AG04449 (cell line): ENCODE measurements at regions not wholly inside any gene's neighbourhood (a gene's known extent, or its start where the extent isn't known, plus 50 kb on each side); places are given as distances from the start of the nearest gene placed in this dataset.

ENCODE experiments used
- CTCF ChIA-PET: fragments of 350-600 bp; formaldehyde crosslinking; extraction: SDS; loops from one replicate; lab custom pipeline; 2021; ENCODE audit warnings: antibody characterized with exemption; lab: Yijun Ruan, JAX
- POLR2A ChIA-PET: fragments of 400-600, 350-600 bp; formaldehyde crosslinking; extraction: SDS; loops from one replicate; lab custom pipeline; 2020; ENCODE audit warnings: antibody characterized with exemption, inconsistent platforms; lab: Yijun Ruan, JAX
- DNase-seq: peaks from one replicate; pipeline ENCODE4 v3.0.0-alpha.2; 2010; ENCODE audit warnings: low read depth, low spot score
- H3K4me3 ChIP-seq: 2 replicates; pipeline ENCODE4 v1.5.1; 2011; ENCODE audit warnings: low read depth, mild to moderate bottlenecking, control low read depth, low read length
- CTCF ChIP-seq: IDR thresholded peaks from one replicate; pipeline ENCODE4 v1.5.1; 2011; ENCODE audit warnings: mild to moderate bottlenecking, moderate library complexity, low read length, control low read depth, inconsistent platforms; ENCODE audit not compliant: insufficient read depth; ENCODE audit errors: missing control alignments

GRCh38 chr4:140300271-140300970, 73.0 kb upstream of the SCOC start:
- DNase-seq: peak; percentile 29
- TF ChIP-seq CTCF: no peak
- no peak overlapping the region for H3K4me3 ChIP-seq
- ChIA-PET CTCF (no interaction called here), POLR2A (interaction anchor here (1.4 kb wide), 1 partner anchor 9 kb away, joined by 4 read pairs; no protein-coding TSS in a partner anchor)

- no peak overlapping the region for H3K4me3 ChIP-seq
- ChIA-PET CTCF (interaction anchor here (0.9 to 1.3 kb wide), 3 partner anchors 11 to 62 kb away, joined by 3 to 4 read pairs (median 3); no protein-coding TSS in a partner anchor), POLR2A (no interaction called here)
- no peak for TF ChIP-seq CTCF
- DNase-seq: no peak
These were observed 75.4 kb upstream of the SCOC start for GRCh38 chr4:140298001-140298400.

- DNase-seq: no peak
- no peak for TF ChIP-seq CTCF
- ChIA-PET CTCF (no interaction called here), POLR2A (no interaction called here)
- H3K4me3 ChIP-seq: no peak overlapping the region
These were observed 76.2 kb upstream of the SCOC start for GRCh38 chr4:140297221-140297570.

GRCh38 chr4:140296335-140297220, 76.9 kb upstream of the SCOC start:
- no peak overlapping the region for H3K4me3 ChIP-seq
- no peak for TF ChIP-seq CTCF
- CTCF ChIA-PET: no interaction called here
- peak; percentile 49 for DNase-seq
- POLR2A ChIA-PET: no interaction called here

- POLR2A ChIA-PET: no interaction called here
- no peak for DNase-seq
- H3K4me3 ChIP-seq: no peak overlapping the region
- CTCF ChIA-PET: interaction anchor here (1.2 kb wide), 1 partner anchor 33 kb away, joined by 3 read pairs; no protein-coding TSS in a partner anchor
- TF ChIP-seq CTCF: no peak
These were observed 79.5 kb upstream of the SCOC start for GRCh38 chr4:140293979-140294378.

GRCh38 chr4:140291259-140291658, 82.2 kb upstream of the SCOC start:
- ChIA-PET POLR2A (no interaction called here), CTCF (no interaction called here)
- no peak for DNase-seq
- H3K4me3 ChIP-seq: no peak overlapping the region
- no peak for TF ChIP-seq CTCF
